Endodermal cell (in vitro differentiated cells): ENCODE measurements at regions not wholly inside any gene's neighbourhood (a gene's known extent, or its start where the extent isn't known, plus 50 kb on each side); places are given as distances from the start of the nearest gene placed in this dataset.

Experiments used
- DNase-seq: peaks from one replicate; pipeline ENCODE4 v3.0.0-alpha.2; 2017
- H3K27ac ChIP-seq: 2 replicates; pipeline ENCODE4 v1.5.1; 2013; ENCODE audit warnings: mild to moderate bottlenecking, low read depth, low read length, moderate library complexity
- H3K27me3 ChIP-seq: 2 replicates; pipeline ENCODE4 v1.6.1; 2013; ENCODE audit warnings: mild to moderate bottlenecking, low read length, moderate library complexity; ENCODE audit not compliant: insufficient read depth, control insufficient read depth, poor library complexity, severe bottlenecking
- H3K36me3 ChIP-seq: 2 replicates; pipeline ENCODE4 v1.7.0; 2013; ENCODE audit warnings: mild to moderate bottlenecking, low read length, moderate library complexity; ENCODE audit not compliant: control insufficient read depth, insufficient read depth
- H3K4me1 ChIP-seq: one replicate; pipeline ENCODE4 v1.7.0; 2013; ENCODE audit warnings: low read length; ENCODE audit not compliant: control insufficient read depth, insufficient read depth
- H3K4me3 ChIP-seq: 2 replicates; pipeline ENCODE4 v1.5.1; 2013; ENCODE audit warnings: mild to moderate bottlenecking, low read length, moderate library complexity
- H3K9ac ChIP-seq: 2 replicates; pipeline ENCODE4 v1.6.1; 2013; ENCODE audit warnings: mild to moderate bottlenecking, low read length, moderate library complexity; ENCODE audit not compliant: poor library complexity, severe bottlenecking; ENCODE audit errors: extremely low read depth
- H3K9me3 ChIP-seq: 2 replicates; pipeline ENCODE4 v1.6.1; 2013; ENCODE audit warnings: mild to moderate bottlenecking, low read length, moderate library complexity; ENCODE audit not compliant: control insufficient read depth
- H3K27ac Mint-ChIP-seq: 2 replicates; pipeline ENCODE4 v1.8.0; 2020; ENCODE audit warnings: mixed read lengths
- H3K27me3 Mint-ChIP-seq: 2 replicates; pipeline ENCODE4 v1.8.0; 2021; ENCODE audit warnings: mild to moderate bottlenecking, mixed read lengths; ENCODE audit not compliant: insufficient read depth
- H3K36me3 Mint-ChIP-seq: 2 replicates; pipeline ENCODE4 v1.8.0; 2020; ENCODE audit warnings: low read depth, mixed read lengths
- H3K4me1 Mint-ChIP-seq: 2 replicates; pipeline ENCODE4 v1.8.0; 2020; ENCODE audit warnings: mixed read lengths
- H3K4me3 Mint-ChIP-seq: 2 replicates; pipeline ENCODE4 v1.8.0; 2020; ENCODE audit warnings: mild to moderate bottlenecking, moderate library complexity, mixed read lengths
- H3K9me3 Mint-ChIP-seq: 2 replicates; pipeline ENCODE4 v1.8.0; 2020; ENCODE audit warnings: mild to moderate bottlenecking, mixed read lengths
- CTCF ChIP-seq: fragments of 200-600 bp; sonication (generic); conservative IDR thresholded peaks from 2 replicates; pipeline ENCODE4 v1.5.0; 2021; ENCODE audit warnings: antibody characterized with exemption, mild to moderate bottlenecking
- WGBS, 2 experiments: methylation state at CpG; one replicate each; pipeline versions ENCODE4 v1.1.5 to v1.1.7; 2013; ENCODE audit warnings: missing lambda C conversion rate in 2 of 2, mixed read lengths in 1 of 2; ENCODE audit not compliant: insufficient coverage in 1 of 2, insufficient read length in 1 of 2; 5-methylcytosine and 5-hydroxymethylcytosine counted together

DNA sequence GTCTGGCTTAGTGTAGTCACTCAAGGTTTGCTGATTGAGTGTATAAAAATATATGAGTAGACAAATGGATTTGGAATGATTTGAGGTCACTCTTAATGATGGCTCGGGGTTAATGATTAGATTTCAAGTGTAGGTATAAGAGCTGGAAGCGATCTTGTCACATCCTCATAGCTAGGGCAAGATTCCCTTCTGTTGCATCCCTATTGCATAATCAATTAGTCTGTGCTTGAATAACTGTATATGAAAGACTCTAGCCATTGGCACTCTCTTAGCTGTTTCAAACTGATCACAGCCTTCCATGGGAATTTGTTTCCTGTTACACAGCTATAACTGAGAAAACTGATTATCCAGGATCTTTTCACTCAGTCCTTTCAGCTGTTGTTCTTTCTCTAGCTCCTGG is 811.6 kb downstream of the TLE4 start:
- no peak for DNase-seq
- no peaks in the 10 kb centered on the region for H3K36me3 Mint-ChIP-seq
- TF ChIP-seq CTCF, result no peak
- H3K27ac Mint-ChIP-seq, result no peak overlapping the region
- no peak overlapping the region for H3K9ac ChIP-seq
- no peaks in the 10 kb centered on the region for H3K9me3 ChIP-seq
- 83% methylated on average over 2 of the region's 2 CpGs; no CpG with 5 or more reads in 1 of the 2 experiments for WGBS, 2 experiments
- no peaks in the 10 kb centered on the region for H3K9me3 Mint-ChIP-seq
- H3K27me3 Mint-ChIP-seq, result no peaks in the 10 kb centered on the region
- H3K36me3 ChIP-seq, result no peaks in the 10 kb centered on the region
- no peak overlapping the region for H3K4me3 Mint-ChIP-seq
- no peaks in the 10 kb centered on the region for H3K27me3 ChIP-seq
- H3K27ac ChIP-seq, result no peak overlapping the region
- no peaks in the 10 kb centered on the region for H3K4me1 Mint-ChIP-seq
- H3K4me1 ChIP-seq, result peaks cover 3% of the 10 kb centered on the region
- H3K4me3 ChIP-seq, result no peak overlapping the region

DNA sequence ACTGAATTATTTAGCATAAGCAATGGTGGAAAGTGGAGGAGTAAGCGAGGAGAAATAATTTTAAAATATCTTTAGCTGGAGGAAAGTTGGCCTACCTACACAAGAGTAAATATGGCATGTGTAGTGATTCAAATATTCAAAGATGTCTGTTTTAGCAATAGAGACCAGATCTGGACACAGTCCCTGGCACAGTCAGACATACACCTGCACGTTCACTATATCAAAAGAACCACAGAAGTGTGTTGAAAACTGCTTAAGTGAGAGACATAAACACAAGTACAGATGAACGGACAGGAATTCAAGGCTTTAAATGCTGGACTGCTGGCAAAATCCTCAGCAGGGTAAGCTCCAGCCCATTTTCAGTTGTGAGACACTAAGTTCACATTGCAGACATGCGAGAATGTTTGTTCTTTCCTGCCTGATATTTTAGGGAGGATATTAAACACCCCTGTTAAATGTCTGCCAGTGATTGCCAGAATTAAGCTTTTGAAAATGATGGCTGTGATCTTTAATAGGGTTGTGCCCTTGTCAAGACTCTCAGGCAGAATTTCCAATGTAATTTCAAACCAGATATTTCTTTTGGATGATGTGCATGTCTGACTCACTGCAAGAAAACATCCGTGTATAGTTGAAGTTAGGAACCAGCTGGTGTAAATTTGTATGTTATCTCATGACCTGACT is 810.6 kb downstream of the TLE4 start:
- H3K9me3 ChIP-seq, result no peaks in the 10 kb centered on the region
- no peak for TF ChIP-seq CTCF
- peaks cover 3% of the 10 kb centered on the region for H3K4me1 ChIP-seq
- H3K4me1 Mint-ChIP-seq, result peaks cover 2% of the 10 kb centered on the region
- no peak overlapping the region for H3K9ac ChIP-seq
- no peak overlapping the region for H3K27ac ChIP-seq
- H3K27me3 Mint-ChIP-seq, result no peaks in the 10 kb centered on the region
- no peaks in the 10 kb centered on the region for H3K9me3 Mint-ChIP-seq
- H3K27ac Mint-ChIP-seq, result no peak overlapping the region
- H3K4me3 Mint-ChIP-seq, result no peak overlapping the region
- no peaks in the 10 kb centered on the region for H3K27me3 ChIP-seq
- WGBS, 2 experiments, result 92 to 97% methylated on average over 3 to 5 of the region's 5 CpGs
- no peaks in the 10 kb centered on the region for H3K36me3 ChIP-seq
- H3K4me3 ChIP-seq, result no peak overlapping the region
- DNase-seq, result no peak
- H3K36me3 Mint-ChIP-seq, result no peaks in the 10 kb centered on the region

DNA sequence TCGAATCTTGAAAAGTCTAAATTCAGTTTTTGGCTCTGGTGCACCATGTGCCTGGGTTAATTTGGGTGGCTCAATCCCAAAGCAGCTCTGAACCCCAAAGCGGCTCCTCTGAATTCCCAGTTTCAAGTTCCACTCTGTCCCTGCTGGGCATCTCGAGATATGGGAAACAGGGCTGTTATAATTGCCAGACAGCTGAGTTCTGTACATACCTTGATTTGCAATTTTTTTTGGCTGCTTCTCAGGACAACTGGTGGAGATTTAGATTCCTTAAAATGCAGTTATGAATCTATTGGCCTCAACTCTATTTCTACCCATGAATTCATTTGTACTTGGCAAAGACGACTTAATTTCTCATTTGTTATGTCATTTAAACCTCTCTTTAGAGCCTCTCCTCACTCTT is 808.5 kb downstream of the TLE4 start:
- H3K4me1 Mint-ChIP-seq, result peaks cover 16% of the 10 kb centered on the region
- Histone ChIP-seq H3K27ac (no peak overlapping the region), H3K27me3 (no peaks in the 10 kb centered on the region), H3K36me3 (no peaks in the 10 kb centered on the region), H3K4me3 (no peak overlapping the region), H3K9ac (no peak overlapping the region), H3K9me3 (no peaks in the 10 kb centered on the region), H3K4me1 (no peaks in the 10 kb centered on the region)
- no peak for DNase-seq
- no peak overlapping the region for H3K4me3 Mint-ChIP-seq
- H3K27ac Mint-ChIP-seq, result no peak overlapping the region
- no peaks in the 10 kb centered on the region for H3K36me3 Mint-ChIP-seq
- no peaks in the 10 kb centered on the region for H3K27me3 Mint-ChIP-seq
- no peak for TF ChIP-seq CTCF
- H3K9me3 Mint-ChIP-seq, result no peaks in the 10 kb centered on the region
- 93 to 94% methylated on average over 3 to 4 of the region's 4 CpGs for WGBS, 2 experiments
